ENCODE measurements at regions not wholly inside any gene's neighbourhood (a gene's known extent, or its start where the extent isn't known, plus 50 kb on each side); places are given as distances from the start of the nearest gene placed in this dataset.

GRCh38 chr4:56132835-56133234 lies 184.1 kb downstream of the CEP135 start:
- TF ChIP-seq GABPA (IDR thresholded peaks at IDR 0.05; ENCODE audit: borderline replicate concordance, insufficient read depth, low read length) = no peak
- no peak for TF ChIP-seq FOSL1 (IDR thresholded peaks at IDR 0.05; ENCODE audit: insufficient read depth, low read depth, low read length)
- TF ChIP-seq CTCF (IDR thresholded peaks at IDR 0.05; ENCODE audit: control extremely low read depth in 1 of 3, insufficient read depth in 1 of 3, low read depth in 1 of 3, low read length in 3 of 3) = no peak
- no peak for TF ChIP-seq PHF8 (conservative IDR thresholded peaks at IDR 0.05; ENCODE audit: low read depth, low read length)
- no peak for TF ChIP-seq BACH1 (IDR thresholded peaks at IDR 0.05; ENCODE audit: low read length)
- no peak for TF ChIP-seq POLR2A (IDR thresholded peaks at IDR 0.05; ENCODE audit: control extremely low read depth in 1 of 2, low read depth in 2 of 2, low read length in 2 of 2)
- TF ChIP-seq HDAC2 (IDR thresholded peaks at IDR 0.05; ENCODE audit: borderline replicate concordance in 1 of 2, low read depth in 2 of 2, low read length in 2 of 2) = no peak
- TF ChIP-seq SUZ12 (IDR thresholded peaks at IDR 0.05; ENCODE audit: low read length) = no peak
